Lower leg skin (tissue), 4 donors: ENCODE measurements at regions not wholly inside any gene's neighbourhood (a gene's known extent, or its start where the extent isn't known, plus 50 kb on each side); places are given as distances from the start of the nearest gene placed in this dataset.

ENCODE experiments used
- DNase-seq, 2 donors: peaks; one replicate each; pipeline ENCODE4 v3.0.0-alpha.2; 2019; ENCODE audit warnings: low spot score in 2 of 2
- H3K4me3 ChIP-seq: fragments of 200-600 bp; sonication (generic); 2 replicates; pipeline ENCODE4 v1.5.1; 2017; ENCODE audit warnings: mild to moderate bottlenecking, low read depth; ENCODE audit not compliant: poor library complexity, severe bottlenecking
- CTCF ChIP-seq, 3 donors: fragments of 450-650 bp; IDR thresholded peaks; one replicate each; pipeline ENCODE4 v1.5.1; 2016; ENCODE audit warnings: antibody characterized with exemption in 3 of 3, mild to moderate bottlenecking in 3 of 3, moderate library complexity in 2 of 3
- POLR2A ChIP-seq, 2 donors: fragments of 450-650 bp; IDR thresholded peaks; one replicate each; pipeline ENCODE4 v1.6.1; 2016 to 2017; ENCODE audit warnings: antibody characterized with exemption in 2 of 2, mild to moderate bottlenecking in 1 of 2, moderate library complexity in 1 of 2
- WGBS, 2 donors: methylation state at CpG; one replicate each; pipeline ENCODE4 v1.1.5; 2018; 5-methylcytosine and 5-hydroxymethylcytosine counted together
- intact Hi-C: fragments of 100-400 bp; cut with DNase I; formaldehyde crosslinking; loops from one replicate; pipeline ENCODE4 v1.15.0; 2023; ENCODE audit warnings: low total_unique reads

GRCh38 chr11:116439361-116439677 is 333.5 kb downstream of the BUD13 start:
- TF ChIP-seq POLR2A (IDR thresholded peaks at IDR 0.05) (no peak), CTCF (IDR thresholded peaks at IDR 0.05) (no peak)
- H3K4me3 ChIP-seq, result no peak overlapping the region
- intact Hi-C loops, result no loop called here
- no peak for DNase-seq

- no peak for TF ChIP-seq POLR2A (IDR thresholded peaks at IDR 0.05)
- WGBS, 2 donors, result 60 to 71% methylated on average over 6 of the region's 6 CpGs
- intact Hi-C loops, result no loop called here
- peak in 1 of 2 donors; percentile 12 for DNase-seq
- no peak overlapping the region for H3K4me3 ChIP-seq
Observed at GRCh38 chr11:116438651-116439360, 334.0 kb downstream of the BUD13 start.

- intact Hi-C loops, result no loop called here
- H3K4me3 ChIP-seq, result no peak overlapping the region
- 44 to 51% methylated on average over 2 of the region's 2 CpGs for WGBS, 2 donors
- DNase-seq, result peak in 1 of 2 donors; percentile 42
- no peak for TF ChIP-seq CTCF (IDR thresholded peaks at IDR 0.05)
- no peak for TF ChIP-seq POLR2A (IDR thresholded peaks at IDR 0.05)
Observed at GRCh38 chr11:116434986-116435385, 337.8 kb downstream of the BUD13 start.

GRCh38 chr11:116432301-116432700 is 340.5 kb downstream of the BUD13 start:
- no peak for TF ChIP-seq CTCF (IDR thresholded peaks at IDR 0.05)
- TF ChIP-seq POLR2A (IDR thresholded peaks at IDR 0.05), result no peak
- DNase-seq, result no peak
- no peak overlapping the region for H3K4me3 ChIP-seq
- 85 to 88% methylated on average over 9 of the region's 9 CpGs for WGBS, 2 donors
- intact Hi-C loops, result no loop called here

- DNase-seq, result peak in 1 of 2 donors; percentile 26
- TF ChIP-seq CTCF (IDR thresholded peaks at IDR 0.05) (no peak), POLR2A (IDR thresholded peaks at IDR 0.05) (no peak)
- intact Hi-C loops, result no loop called here
- WGBS, 2 donors, result 33 to 45% methylated on average over 1 of the region's 1 CpG
- no peak overlapping the region for H3K4me3 ChIP-seq
Observed at GRCh38 chr11:116431842-116432241, 340.9 kb downstream of the BUD13 start.

- no peak for DNase-seq
- intact Hi-C loops, result no loop called here
- TF ChIP-seq POLR2A (IDR thresholded peaks at IDR 0.05), result no peak
- TF ChIP-seq CTCF (IDR thresholded peaks at IDR 0.05), result no peak
- 76 to 80% methylated on average over 6 of the region's 6 CpGs for WGBS, 2 donors
- no peak overlapping the region for H3K4me3 ChIP-seq
Observed at GRCh38 chr11:116428638-116428975, 344.2 kb downstream of the BUD13 start.
